Kidney (tissue), 13 donors: ENCODE measurements at regions not wholly inside any gene's neighbourhood (a gene's known extent, or its start where the extent isn't known, plus 50 kb on each side); places are given as distances from the start of the nearest gene placed in this dataset.
"Not testable (repeated sequence)": the region's sequence is repeated elsewhere in the genome, so short reads cannot be mapped to it uniquely, and the experiment has no call there.

ENCODE experiments used
- DNase-seq, 5 donors: peaks; one replicate each; pipeline ENCODE4 v3.0.0-alpha.2; 2013 to 2020
- FAIRE-seq: peaks from 2 replicates; lab custom pipeline; 2012; peaks lifted over from hg19 to GRCh38; lab: Jason Lieb, UNC
- H3K27ac ChIP-seq, 2 donors: one replicate each; pipeline ENCODE4 v1.7.0; 2013; ENCODE audit warnings: low read depth in 2 of 2, low read length in 2 of 2, inconsistent platforms in 1 of 2
- H3K27me3 ChIP-seq: one replicate; pipeline ENCODE4 v1.7.1; 2013; ENCODE audit warnings: low read length, inconsistent platforms; ENCODE audit not compliant: control insufficient read depth, insufficient read depth
- H3K36me3 ChIP-seq, 3 donors: one replicate each; pipeline versions ENCODE4 v1.7.0 to v1.7.1; 2013; ENCODE audit warnings: low read length in 3 of 3, control low read depth in 1 of 3, inconsistent platforms in 1 of 3; ENCODE audit not compliant: insufficient read depth in 3 of 3, control insufficient read depth in 2 of 3
- H3K4me1 ChIP-seq, 3 donors: one replicate each; pipeline versions ENCODE4 v1.7.0 to v1.7.1; 2013; ENCODE audit warnings: low read length in 3 of 3, inconsistent platforms in 1 of 3, low read depth in 1 of 3; ENCODE audit not compliant: control insufficient read depth in 2 of 3, insufficient read depth in 2 of 3
- H3K4me3 ChIP-seq, 3 donors: one replicate each; pipeline versions ENCODE4 v1.7.0 to v1.8.1; 2013; ENCODE audit warnings: low read length in 3 of 3, control low read depth in 1 of 3, inconsistent platforms in 1 of 3
- H3K9ac ChIP-seq, 3 donors: one replicate each; pipeline versions ENCODE4 v1.7.0 to v1.7.1; 2013; ENCODE audit warnings: low read length in 3 of 3, control low read depth in 1 of 3, inconsistent platforms in 1 of 3
- H3K9me3 ChIP-seq, 3 donors: one replicate each; pipeline versions ENCODE4 v1.7.0 to v1.7.1; 2013; ENCODE audit warnings: low read length in 3 of 3, control low read depth in 1 of 3, inconsistent platforms in 1 of 3; ENCODE audit not compliant: control insufficient read depth in 2 of 3, insufficient read depth in 1 of 3
- intact Hi-C: fragments of 100-400 bp; cut with DNase I; formaldehyde crosslinking; loops from one replicate; pipeline ENCODE4 v1.11.1; 2022
- TF ChIP-seq, protein P1 (sequence below): IDR thresholded peaks from 3 replicates; pipeline ENCODE4 v1.5.1; 2012; ENCODE audit warnings: mild to moderate bottlenecking, moderate library complexity, borderline replicate concordance; ENCODE audit not compliant: insufficient read depth; ENCODE audit errors: extremely low read depth
- donor health status: control.
- donor health status: control.
- donor health status: control.
- donor health status: control.
- donor health status: control.
- donor health status: DM: yes; HTN: yes; CAD: no.
- donor health status: Normal renal cell carcinoma (clear cell type).

DNA sequence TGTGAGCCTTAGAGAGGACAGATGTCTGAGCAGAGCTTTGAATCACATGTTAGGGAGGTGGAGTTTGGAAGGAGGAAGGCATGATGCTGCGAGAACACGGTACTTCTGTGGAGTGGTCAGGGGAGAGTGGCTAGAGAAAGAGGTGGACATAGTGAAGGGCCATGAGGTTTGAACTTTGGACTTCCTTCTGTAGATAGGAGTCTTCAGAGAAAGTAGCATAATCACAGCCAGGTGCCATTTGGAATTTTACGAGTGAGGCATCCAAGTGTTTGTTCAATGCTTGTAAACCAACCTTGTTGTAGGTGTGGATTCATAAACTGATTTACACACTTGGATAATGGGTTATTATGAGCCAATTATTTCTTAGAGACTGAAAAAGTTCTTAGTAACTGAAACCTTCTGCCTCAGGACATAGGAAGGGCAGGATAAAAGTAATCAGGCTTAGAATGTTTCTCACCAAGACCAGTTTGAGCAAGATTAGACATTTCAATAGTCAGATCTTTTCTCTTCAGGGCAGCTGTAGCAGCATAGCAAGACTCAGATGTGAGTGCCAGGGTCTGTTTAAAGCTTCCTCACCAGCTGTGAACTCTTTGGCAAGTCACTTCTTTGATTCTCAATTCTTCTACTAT is 83.5 kb upstream of the HMCN1 start:
- DNase-seq: no peak
- intact Hi-C loops: no loop called here
- TF ChIP-seq, protein P1, sequence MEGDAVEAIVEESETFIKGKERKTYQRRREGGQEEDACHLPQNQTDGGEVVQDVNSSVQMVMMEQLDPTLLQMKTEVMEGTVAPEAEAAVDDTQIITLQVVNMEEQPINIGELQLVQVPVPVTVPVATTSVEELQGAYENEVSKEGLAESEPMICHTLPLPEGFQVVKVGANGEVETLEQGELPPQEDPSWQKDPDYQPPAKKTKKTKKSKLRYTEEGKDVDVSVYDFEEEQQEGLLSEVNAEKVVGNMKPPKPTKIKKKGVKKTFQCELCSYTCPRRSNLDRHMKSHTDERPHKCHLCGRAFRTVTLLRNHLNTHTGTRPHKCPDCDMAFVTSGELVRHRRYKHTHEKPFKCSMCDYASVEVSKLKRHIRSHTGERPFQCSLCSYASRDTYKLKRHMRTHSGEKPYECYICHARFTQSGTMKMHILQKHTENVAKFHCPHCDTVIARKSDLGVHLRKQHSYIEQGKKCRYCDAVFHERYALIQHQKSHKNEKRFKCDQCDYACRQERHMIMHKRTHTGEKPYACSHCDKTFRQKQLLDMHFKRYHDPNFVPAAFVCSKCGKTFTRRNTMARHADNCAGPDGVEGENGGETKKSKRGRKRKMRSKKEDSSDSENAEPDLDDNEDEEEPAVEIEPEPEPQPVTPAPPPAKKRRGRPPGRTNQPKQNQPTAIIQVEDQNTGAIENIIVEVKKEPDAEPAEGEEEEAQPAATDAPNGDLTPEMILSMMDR: no peak
- no peak overlapping the region for H3K4me3 ChIP-seq
- H3K36me3 ChIP-seq: no peaks in the 10 kb centered on the region
- H3K27me3 ChIP-seq: no peaks in the 10 kb centered on the region
- no peaks in the 10 kb centered on the region for H3K9me3 ChIP-seq
- H3K4me1 ChIP-seq: peaks cover 0 to 14% (median 1%) of the 10 kb centered on the region in 3 donors
- H3K27ac ChIP-seq: no peak overlapping the region
- H3K9ac ChIP-seq: no peak overlapping the region
- FAIRE-seq: no peak

DNA sequence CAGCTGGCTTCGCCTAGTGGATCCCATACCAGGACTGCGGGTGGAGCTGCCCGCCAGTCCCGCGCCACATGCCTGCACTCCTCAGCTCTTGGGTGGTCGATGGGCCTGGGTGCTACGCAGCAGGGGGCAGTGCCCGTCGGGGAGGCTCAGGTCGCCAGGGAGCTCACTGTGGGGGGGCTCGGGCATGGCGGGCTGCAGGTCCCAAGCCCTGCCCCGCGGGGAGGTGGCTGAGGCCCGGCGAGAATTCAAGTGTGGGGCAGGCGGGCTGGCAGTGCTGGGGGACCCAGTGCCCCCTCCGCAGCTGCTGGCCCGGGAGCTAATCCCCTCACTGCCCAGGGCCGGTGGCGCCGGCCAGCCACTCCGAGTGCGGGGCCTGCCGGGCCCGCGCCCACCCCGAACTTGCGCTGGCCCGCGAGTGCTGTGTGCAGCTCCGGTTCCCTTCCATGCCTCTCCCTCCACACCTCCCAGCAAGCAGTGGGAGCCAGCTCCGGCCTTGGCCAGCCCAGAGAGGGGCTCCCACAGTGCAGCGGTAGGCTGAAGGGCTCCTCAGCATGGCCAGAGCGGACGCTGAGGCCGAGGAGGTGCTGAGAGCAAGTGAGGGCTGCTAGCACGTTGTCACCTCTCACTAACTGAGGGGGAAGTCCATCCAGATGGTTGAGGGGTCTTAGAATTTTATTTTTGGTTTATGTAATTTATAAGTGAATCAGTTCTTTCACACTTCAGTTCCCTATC is 85.2 kb upstream of the HMCN1 start:
- no peak for FAIRE-seq
- peaks cover 0 to 5% (median 0%) of the 10 kb centered on the region in 3 donors for H3K9me3 ChIP-seq
- TF ChIP-seq, protein P1: no peak
- intact Hi-C loops: no loop called here
- peaks cover 0 to 21% (median 3%) of the 10 kb centered on the region in 3 donors for H3K4me1 ChIP-seq
- no peak overlapping the region for H3K4me3 ChIP-seq
- H3K27me3 ChIP-seq: no peaks in the 10 kb centered on the region
- no peak overlapping the region for H3K9ac ChIP-seq
- H3K27ac ChIP-seq: no peak overlapping the region
- DNase-seq: peak in 1 of 5 donors; percentile 71
- no peaks in the 10 kb centered on the region for H3K36me3 ChIP-seq

DNA sequence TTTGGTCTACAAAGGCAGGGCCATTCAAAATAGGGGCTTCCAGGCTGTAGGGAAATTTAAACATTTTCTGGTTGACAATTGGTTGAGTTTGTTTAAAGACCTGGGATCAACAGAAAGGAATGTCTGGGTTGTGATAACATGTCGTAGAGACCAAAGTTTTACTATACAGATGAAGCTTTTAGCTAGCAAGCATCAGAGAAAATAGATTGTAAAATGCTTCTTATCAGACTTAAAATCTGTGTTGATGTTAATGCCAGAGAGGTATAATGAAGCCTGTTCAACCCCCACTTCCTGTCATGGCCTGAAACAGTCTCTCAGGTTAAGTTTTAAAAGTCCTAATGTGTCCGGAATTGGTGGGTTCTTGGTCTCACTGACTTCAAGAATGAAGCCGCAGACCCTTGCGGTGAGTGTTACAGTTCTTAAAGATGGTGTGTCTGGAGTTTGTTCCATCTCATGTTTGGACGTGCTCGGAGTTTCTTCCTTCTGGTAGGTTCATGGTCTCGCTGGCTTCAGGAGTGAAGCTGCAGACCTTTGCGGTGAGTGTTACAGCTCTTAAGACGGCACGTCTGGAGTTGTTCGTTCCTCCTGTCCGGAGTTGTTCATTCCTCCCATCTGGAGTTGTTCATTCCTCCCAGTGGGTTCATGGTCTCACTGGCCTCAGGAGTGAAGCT is 86.5 kb upstream of the HMCN1 start:
- not testable (repeated sequence) for FAIRE-seq
- H3K27ac ChIP-seq: peak overlapping the region; percentile 9 to 34

DNA sequence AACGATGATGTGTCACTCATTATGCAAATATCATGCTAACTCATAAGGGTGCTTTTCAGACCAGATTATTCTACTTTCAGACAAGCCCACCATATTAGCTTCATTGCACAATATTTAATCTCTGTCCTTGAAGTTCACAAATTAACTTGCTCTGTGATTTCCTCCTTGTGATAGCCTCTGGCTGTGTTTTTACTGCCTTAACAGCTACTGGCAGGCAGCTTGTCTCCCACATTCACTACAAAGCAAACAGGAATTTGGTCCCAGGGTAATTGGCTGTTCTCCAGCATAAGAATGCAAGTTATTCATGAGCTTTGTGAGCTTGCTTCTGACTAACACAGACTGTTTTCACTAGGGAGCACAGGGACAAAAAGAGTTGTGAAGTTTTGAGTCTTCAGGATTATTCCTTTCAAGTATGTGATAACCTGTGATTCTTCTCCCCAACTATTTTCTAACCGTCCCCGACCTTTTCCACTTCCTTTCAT is 87.9 kb upstream of the HMCN1 start:
- intact Hi-C loops: no loop called here
- Histone ChIP-seq H3K27ac (peak overlapping the region; percentile 68 to 84), H3K36me3 (no peaks in the 10 kb centered on the region), H3K4me1 (peaks cover 0 to 21% (median 3%) of the 10 kb centered on the region in 3 donors), H3K9me3 (peaks cover 0 to 5% (median 0%) of the 10 kb centered on the region in 3 donors), H3K4me3 (peak overlapping the region in 2 of 3 donors; percentile 5 to 42), H3K9ac (no peak overlapping the region), H3K27me3 (no peaks in the 10 kb centered on the region)
- peak in 4 of 5 donors; percentile 57 to 98 (median 88) for DNase-seq
- TF ChIP-seq, protein P1: no peak
- peak; percentile 98 for FAIRE-seq

More for the DNA sequence above, 86.5 kb upstream of the HMCN1 start:
- peak in 1 of 5 donors; percentile 38 for DNase-seq
- H3K4me1 ChIP-seq: peaks cover 0 to 21% (median 3%) of the 10 kb centered on the region in 3 donors
- intact Hi-C loops, H3K9ac ChIP-seq, H3K9me3 ChIP-seq, H3K36me3 ChIP-seq, H3K27me3 ChIP-seq, H3K4me3 ChIP-seq: not testable (repeated sequence)
